ENCODE measurements at regions not wholly inside any gene's neighbourhood (a gene's known extent, or its start where the extent isn't known, plus 50 kb on each side); places are given as distances from the start of the nearest gene placed in this dataset.

DNA sequence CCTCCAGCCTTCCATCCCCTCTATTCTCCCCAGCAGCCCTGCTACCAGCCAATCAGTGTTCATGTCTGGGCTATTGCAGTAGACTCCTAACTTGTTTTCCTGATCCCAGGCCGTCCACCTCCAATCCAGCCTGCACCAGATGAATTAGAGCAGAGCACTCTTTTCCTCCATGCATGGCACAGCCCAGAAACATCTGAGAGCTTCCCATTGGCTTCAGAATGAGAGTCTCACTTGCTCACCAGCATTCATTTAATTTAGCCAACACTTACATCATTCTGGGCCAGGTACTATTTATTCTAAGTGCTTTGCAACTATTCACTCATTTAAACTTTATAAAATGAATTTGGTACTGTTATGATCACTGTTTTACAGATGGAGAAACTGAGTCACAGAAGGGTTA lies 51.4 kb upstream of the DUSP5 start:
- TF ChIP-seq, protein P1, sequence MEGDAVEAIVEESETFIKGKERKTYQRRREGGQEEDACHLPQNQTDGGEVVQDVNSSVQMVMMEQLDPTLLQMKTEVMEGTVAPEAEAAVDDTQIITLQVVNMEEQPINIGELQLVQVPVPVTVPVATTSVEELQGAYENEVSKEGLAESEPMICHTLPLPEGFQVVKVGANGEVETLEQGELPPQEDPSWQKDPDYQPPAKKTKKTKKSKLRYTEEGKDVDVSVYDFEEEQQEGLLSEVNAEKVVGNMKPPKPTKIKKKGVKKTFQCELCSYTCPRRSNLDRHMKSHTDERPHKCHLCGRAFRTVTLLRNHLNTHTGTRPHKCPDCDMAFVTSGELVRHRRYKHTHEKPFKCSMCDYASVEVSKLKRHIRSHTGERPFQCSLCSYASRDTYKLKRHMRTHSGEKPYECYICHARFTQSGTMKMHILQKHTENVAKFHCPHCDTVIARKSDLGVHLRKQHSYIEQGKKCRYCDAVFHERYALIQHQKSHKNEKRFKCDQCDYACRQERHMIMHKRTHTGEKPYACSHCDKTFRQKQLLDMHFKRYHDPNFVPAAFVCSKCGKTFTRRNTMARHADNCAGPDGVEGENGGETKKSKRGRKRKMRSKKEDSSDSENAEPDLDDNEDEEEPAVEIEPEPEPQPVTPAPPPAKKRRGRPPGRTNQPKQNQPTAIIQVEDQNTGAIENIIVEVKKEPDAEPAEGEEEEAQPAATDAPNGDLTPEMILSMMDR (conservative IDR thresholded peaks at IDR 0.05; ENCODE audit: low read depth in 2 of 2): no peak
- TF ChIP-seq POLR2AphosphoS5 (IDR thresholded peaks at IDR 0.05; ENCODE audit: low read depth) (no peak), CREB1 (CRISPR knock-in tag; IDR thresholded peaks at IDR 0.05; ENCODE audit: low read depth) (no peak), NANOG (IDR thresholded peaks at IDR 0.05; ENCODE audit: borderline replicate concordance) (no peak), EZH2 (IDR thresholded peaks at IDR 0.05; ENCODE audit: low read depth, unreplicated experiment) (no peak), REST (IDR thresholded peaks at IDR 0.05; ENCODE audit: unreplicated experiment) (no peak), EZH2phosphoT487 (IDR thresholded peaks at IDR 0.05; ENCODE audit: unreplicated experiment) (no peak), ZNF462 (CRISPR knock-in tag; IDR thresholded peaks at IDR 0.05) (no peak), STAT1 (IDR thresholded peaks at IDR 0.05; ENCODE audit: unreplicated experiment) (no peak), ZNF331 (CRISPR knock-in tag; IDR thresholded peaks at IDR 0.05; ENCODE audit: low read depth) (no peak), JUNB (IDR thresholded peaks at IDR 0.05; ENCODE audit: unreplicated experiment) (no peak), ZNF114 (CRISPR knock-in tag; IDR thresholded peaks at IDR 0.05) (no peak)

Data from GM23338 (cell line).